ENCODE measurements at regions not wholly inside any gene's neighbourhood (a gene's known extent, or its start where the extent isn't known, plus 50 kb on each side); places are given as distances from the start of the nearest gene placed in this dataset.

DNA sequence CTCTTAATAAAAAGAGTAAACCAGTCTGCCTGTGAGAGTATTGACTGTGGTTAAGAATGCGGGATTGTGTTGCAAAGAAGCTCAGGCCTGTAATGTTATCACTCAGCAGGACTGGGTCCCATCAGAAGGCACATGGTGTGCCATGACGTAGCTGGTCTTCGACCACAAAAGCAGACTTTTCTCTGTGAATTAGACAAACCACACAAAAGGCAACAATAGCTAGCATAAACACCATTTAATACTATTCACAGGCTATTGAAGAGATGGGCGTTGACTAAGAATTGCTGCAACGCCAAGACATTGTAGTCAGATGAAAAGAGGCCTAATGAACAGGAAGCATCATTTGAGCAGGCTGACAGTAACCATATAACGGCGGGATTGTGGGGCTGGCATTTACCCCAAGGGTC, 235.6 kb upstream of the SOX21 start:
- Histone ChIP-seq H3K9ac (ENCODE audit: low read depth, low read length) (no peak overlapping the region), H3K18ac (ENCODE audit: low read depth, low read length) (no peak overlapping the region), H2BK120ac (ENCODE audit: low read depth, low read length) (no peak overlapping the region), H2BK15ac (ENCODE audit: low read depth, low read length) (no peak overlapping the region), H2AK9ac (replicated peaks; ENCODE audit: low read depth, low read length, poor library complexity) (no peak overlapping the region), H4K20me1 (ENCODE audit: insufficient read depth, low read length) (no peaks in the 10 kb centered on the region), H4K5ac (ENCODE audit: low read depth, low read length) (no peak overlapping the region), H3K4me1 (ENCODE audit: control insufficient read depth, insufficient read depth, low read length) (no peaks in the 10 kb centered on the region), H3K27ac (ENCODE audit: insufficient read depth, low read length) (no peak overlapping the region), H3K4ac (ENCODE audit: low read depth, low read length) (no peak overlapping the region), H3K36me3 (ENCODE audit: control insufficient read depth, insufficient read depth, low read length) (no peaks in the 10 kb centered on the region), H3K23ac (ENCODE audit: low read depth, low read length) (no peak overlapping the region), H2AFZ (replicated peaks; ENCODE audit: low read length, poor library complexity) (no peak overlapping the region), H3K14ac (replicated peaks; ENCODE audit: low read depth, low read length) (no peak overlapping the region), H3K9me3 (ENCODE audit: control insufficient read depth, insufficient read depth, low read length) (no peaks in the 10 kb centered on the region), H3K4me2 (ENCODE audit: low read depth, low read length) (no peak overlapping the region), H2AK5ac (ENCODE audit: low read depth, low read length) (no peak overlapping the region), H4K8ac (ENCODE audit: low read depth in 2 of 2, low read length in 2 of 2) (no peak overlapping the region), H3K4me3 (ENCODE audit: insufficient read depth, low read depth, low read length) (no peak overlapping the region), H2BK20ac (ENCODE audit: low read depth, low read length) (no peak overlapping the region), H4K91ac (ENCODE audit: insufficient read depth, low read depth, low read length) (no peak overlapping the region), H3K9me1 (ENCODE audit: insufficient read depth, low read length) (no peaks in the 10 kb centered on the region), H3K56ac (ENCODE audit: extremely low read depth, insufficient read depth, low read length) (no peak overlapping the region), H3K79me1 (ENCODE audit: low read depth in 1 of 2, low read length in 2 of 2) (no peaks in the 10 kb centered on the region), H3K27me3 (ENCODE audit: control insufficient read depth, insufficient read depth, low read length) (no peaks in the 10 kb centered on the region), H2BK5ac (ENCODE audit: low read depth, low read length, poor library complexity, severe bottlenecking) (no peak overlapping the region)
- in situ Hi-C loops (cut with MboI; ENCODE audit: low sequenced_read_pairs) (no loop called here), dilution Hi-C loops (cut with HindIII; ENCODE audit: low sequenced_read_pairs, unreplicated experiment) (no loop called here), intact Hi-C loops (cut with micrococcal nuclease) (no loop called here)
- DNase-seq, result no peak
- no TSS peak for BruUV-seq (replicated peaks)
- no CpG with 5 or more reads among the region's 7 CpGs for WGBS, 2 experiments (ENCODE audit: extremely low coverage in 2 of 2, insufficient read length in 1 of 2)
- no peak for ATAC-seq (ENCODE audit: low read depth)
- ChIA-PET POLR2A (ENCODE audit: unreplicated experiment) (no interaction called here), CTCF (no interaction called here)
- TF ChIP-seq MXI1 (IDR thresholded peaks at IDR 0.05; ENCODE audit: borderline replicate concordance, low read depth, low read length) (no peak), RFX5 (IDR thresholded peaks at IDR 0.05; ENCODE audit: low read depth, low read length) (no peak), CHD1 (IDR thresholded peaks at IDR 0.05; ENCODE audit: low read depth, low read length) (no peak)
